ENCODE measurements at regions not wholly inside any gene's neighbourhood (a gene's known extent, or its start where the extent isn't known, plus 50 kb on each side); places are given as distances from the start of the nearest gene placed in this dataset.

DNA sequence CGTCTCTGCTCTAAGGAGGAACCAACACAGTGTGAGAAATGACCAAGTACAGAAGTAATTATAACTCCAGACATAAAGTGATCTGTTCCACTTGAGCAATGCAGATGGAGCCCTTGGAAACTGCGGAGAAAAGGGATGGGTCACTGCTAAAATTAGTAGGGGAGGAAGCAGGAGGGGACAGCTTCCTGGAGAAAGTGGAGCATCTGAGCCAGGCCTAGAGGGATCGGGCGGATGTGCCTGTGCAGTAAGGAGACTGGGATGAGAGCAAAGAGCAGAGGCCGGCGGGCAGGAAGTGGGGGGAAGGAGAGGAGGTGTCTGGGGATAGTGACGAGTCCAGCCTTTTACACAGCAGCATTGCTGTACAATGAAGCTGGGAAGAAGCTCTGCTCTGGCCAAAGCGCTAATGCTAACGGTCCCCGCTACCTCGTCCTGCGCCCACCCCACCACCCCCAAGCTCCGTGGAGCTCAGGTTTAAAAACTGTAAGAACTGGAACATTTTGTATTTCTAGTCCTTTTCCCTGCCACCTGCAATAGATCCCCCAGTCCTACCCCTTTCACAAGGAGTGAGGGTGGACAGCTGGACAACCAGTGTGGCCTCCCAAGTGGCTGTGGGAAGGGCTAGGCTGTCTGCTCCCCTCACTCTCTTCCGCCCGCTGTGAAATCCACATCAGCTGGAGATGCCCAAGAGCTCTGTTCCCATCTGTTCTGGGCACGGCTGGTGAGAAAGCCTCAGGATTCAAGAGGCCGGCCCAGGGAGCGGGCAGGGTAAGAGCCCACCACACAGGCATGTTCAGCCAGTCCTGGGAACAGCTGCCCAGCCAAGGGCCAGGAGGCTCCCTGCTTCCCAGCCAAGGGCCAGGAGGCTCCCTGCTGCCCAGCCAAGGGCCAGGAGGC lies 53.0 kb upstream of the HES1 start:
- DNase-seq (ENCODE audit: low read depth in 2 of 2): no peak

DNA sequence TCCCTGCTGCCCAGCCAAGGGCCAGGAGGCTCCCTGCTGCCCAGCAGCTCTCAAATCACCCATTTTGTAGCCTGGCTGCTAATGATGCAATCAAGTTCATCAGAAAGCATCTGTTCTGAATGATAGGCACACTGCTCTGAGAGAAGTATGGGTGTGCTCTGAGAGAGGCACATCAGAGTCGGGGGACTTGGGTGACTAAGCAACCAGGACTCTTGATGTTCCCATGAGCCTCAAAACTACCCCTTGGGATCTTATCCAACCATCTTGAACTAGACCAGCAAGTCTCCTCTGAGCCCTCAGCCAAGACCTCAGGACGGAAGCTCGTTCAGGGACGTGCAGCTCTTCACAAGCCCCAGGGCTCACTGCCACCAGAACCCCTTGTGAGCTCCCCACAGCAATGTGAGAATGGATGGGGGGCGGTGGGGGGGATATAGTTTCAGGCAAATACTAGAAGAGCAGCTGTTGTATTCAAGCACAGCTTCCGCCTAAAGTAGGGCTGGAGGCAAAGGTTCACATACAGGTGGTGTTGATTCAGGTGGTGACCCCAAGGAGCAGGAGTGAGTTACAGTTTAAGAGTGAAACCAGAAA lies 52.2 kb upstream of the HES1 start:
- no peak for DNase-seq (ENCODE audit: low read depth in 2 of 2)

DNA sequence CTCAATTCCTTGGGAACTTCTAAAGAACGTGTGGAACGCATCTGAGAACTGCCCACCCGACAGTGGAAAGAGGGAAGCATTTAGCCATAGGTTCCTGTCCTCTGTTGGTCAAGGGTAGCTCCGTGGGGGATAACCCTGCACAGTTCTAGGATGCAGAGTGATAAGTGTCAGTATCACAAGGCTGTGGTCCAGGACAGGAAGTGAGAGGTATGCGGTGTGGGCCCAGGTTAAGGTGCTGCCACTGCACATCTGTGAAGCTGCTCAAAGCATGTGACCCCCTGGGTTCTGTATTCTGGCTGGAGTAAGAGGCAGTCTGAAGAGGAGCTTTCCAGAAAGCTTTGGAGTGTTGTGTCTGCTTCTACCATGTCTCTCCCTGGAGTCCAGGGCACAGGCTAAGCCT lies 51.7 kb upstream of the HES1 start:
- no peak for DNase-seq (ENCODE audit: low read depth in 2 of 2)
